HG03064 (cell line): ENCODE measurements at regions not wholly inside any gene's neighbourhood (a gene's known extent, or its start where the extent isn't known, plus 50 kb on each side); places are given as distances from the start of the nearest gene placed in this dataset.

Source experiments
- ATAC-seq: cut with Tn5 transposase; IDR thresholded peaks from one replicate; pipeline ENCODE4 v1.9.1; 2021; ENCODE audit warnings: low read depth; ENCODE audit not compliant: unreplicated experiment

- no peak for ATAC-seq
These were observed 51.9 kb downstream of the CEBPB start for GRCh38 chr20:50242548-50242862.

DNA sequence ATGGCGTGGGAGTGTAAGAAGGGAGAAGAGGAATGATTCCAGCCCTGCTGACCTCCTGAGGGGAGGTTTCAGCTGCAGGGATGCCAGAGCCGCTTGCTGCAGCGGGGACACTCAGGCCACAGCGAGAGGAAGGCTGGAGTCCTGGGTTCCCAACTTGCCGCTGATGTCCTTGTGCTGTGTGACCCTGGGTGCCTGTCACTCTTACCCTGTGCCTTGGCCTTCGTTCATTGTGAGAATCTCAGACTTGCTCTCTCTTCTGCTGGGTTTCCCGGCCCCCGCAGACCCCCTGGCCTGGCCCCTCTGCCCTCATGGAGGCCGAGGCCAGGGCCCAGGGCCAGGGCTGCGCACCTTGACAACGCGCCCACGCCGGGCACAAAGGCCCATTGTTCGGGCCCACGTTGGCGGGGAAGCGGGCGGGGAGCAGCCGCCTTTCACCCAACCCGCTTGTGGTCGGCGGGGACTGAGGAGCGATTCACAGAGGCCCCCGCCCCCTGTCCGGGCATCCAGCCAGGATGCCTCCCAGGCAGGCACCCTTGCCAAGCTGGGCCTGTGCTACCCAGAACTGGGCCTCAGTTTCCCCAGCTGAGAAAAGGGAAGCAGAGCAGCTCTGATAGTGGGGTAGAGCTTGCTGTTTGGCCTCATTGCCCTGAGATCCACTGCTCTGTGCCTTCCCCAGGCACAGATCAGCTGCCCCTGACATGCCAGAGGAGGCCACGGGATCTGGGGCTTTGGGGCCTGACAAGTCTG, 52.4 kb downstream of the CEBPB start:
- no peak for ATAC-seq

GRCh38 chr20:50243610-50244351, 53.2 kb downstream of the CEBPB start:
- no peak for ATAC-seq

DNA sequence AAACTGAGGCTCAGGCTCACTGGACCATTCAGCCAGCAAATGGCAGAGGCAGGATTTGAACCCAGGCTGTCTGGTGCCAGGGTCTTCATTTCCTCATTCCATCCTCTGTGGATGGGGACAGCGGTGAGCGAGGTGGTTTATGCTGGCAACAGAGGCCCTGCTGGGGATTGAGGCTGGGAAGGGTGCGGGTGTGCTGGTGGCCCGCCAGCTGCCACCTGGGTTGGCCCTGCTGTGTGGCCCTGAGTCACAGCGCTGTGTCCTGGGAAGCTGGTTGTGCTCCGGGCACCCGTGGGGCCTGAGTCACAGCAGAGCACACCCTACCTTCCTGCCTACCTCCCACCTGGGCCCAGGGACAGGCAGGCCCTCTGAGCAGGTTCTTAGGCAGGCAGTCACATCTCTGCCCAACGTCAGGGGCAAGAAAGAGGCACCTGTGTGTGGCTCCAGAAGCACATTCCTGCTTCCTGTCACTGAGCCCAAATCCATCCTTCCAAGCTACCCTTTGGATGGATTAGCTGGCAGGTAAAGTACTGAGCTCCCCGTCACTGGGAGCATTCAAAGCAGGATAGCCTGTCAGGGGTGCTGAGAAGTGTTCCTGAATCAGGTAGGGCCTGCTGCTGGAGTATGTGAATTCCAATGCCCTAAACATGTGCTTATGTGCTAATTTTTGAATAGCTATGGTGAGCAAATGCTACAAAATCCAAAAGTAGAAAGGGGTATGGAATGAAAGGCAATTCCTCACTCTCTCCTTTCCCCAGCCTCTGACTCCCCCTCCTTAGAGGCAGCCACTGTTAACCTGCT, 53.9 kb downstream of the CEBPB start:
- ATAC-seq: no peak

- no peak for ATAC-seq
These were observed 55.1 kb downstream of the CEBPB start for GRCh38 chr20:50245498-50246366.

GRCh38 chr20:50246367-50247195, 56.0 kb downstream of the CEBPB start:
- ATAC-seq: no peak

GRCh38 chr20:50247196-50248094, 56.8 kb downstream of the CEBPB start:
- no peak for ATAC-seq

- no peak for ATAC-seq
These were observed 57.5 kb downstream of the CEBPB start for GRCh38 chr20:50248104-50248641.

DNA sequence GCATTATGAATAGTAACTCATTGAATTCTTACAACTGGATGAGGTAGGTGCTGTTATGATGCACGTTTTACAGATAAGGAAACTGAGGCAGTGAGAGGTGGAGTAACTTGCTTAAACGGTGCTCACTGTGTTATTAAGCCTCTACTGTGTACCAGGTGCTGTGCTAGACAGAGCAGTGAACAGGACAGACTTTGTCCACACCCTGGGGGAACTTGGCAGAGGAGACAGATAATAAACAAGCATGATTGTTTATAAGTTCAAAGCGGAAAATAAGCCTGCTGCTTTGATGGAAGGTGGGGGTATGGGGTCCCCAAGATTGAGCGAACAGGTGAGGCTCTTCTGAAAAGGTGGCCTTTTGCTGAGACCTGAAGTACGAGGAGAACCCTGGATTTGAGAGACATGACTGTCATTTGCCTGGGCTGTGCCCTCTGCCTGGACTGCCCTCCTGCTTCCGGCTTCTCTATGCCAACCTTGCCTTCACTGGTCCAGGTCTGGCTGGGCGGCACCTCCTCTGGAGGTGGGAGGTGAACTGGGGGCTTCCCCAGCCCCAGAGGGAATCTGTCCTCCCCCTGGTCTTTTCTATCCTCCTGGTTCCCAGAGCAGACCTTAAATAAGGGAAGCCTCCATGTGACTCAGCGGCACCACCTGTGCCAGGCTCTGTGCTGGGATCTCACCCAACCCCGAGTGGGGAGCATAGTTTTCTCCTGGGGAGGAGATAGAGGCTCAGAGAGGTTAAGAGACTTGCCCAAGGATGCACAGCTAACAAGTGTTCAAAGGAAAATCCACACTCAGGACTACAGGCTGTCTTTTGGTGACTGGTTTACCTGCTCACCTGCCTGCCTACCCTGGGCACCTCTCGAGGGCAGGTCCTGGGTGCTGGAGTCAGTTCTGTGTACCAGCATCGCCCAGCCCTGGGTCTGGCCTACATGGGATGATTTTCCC, 59.1 kb downstream of the CEBPB start:
- no peak for ATAC-seq

GRCh38 chr20:50250679-50251382, 60.2 kb downstream of the CEBPB start:
- ATAC-seq: no peak

GRCh38 chr20:50251383-50251748, 60.7 kb downstream of the CEBPB start:
- ATAC-seq: no peak

DNA sequence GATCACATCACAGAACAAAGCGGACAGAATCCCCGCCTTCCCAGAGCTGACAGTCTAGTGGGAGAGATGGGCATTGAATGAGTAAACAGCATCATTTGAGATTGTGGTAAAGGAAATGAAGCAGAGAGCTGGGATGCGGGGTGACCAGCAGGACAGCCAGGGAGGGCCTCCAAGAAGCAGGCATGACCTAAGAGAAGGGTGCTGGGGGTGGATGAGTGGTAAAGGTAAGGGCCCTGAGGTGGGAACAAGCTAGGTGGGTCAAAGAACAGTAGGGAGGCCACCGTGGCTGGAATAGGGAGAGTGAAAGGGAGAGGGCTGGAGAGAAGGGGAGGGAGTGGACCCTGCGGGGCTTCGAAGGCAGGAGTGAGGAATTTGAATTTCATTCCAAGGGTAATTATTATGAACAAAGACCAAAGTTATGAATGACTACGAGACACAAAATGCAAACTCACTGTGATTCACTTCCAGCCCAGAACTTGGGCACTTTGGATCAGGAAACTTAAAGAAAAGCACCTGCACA, 61.4 kb downstream of the CEBPB start:
- ATAC-seq: no peak

- no peak for ATAC-seq
These were observed 62.1 kb downstream of the CEBPB start for GRCh38 chr20:50252701-50253100.

- ATAC-seq: no peak
These were observed 62.5 kb downstream of the CEBPB start for GRCh38 chr20:50253101-50253500.

DNA sequence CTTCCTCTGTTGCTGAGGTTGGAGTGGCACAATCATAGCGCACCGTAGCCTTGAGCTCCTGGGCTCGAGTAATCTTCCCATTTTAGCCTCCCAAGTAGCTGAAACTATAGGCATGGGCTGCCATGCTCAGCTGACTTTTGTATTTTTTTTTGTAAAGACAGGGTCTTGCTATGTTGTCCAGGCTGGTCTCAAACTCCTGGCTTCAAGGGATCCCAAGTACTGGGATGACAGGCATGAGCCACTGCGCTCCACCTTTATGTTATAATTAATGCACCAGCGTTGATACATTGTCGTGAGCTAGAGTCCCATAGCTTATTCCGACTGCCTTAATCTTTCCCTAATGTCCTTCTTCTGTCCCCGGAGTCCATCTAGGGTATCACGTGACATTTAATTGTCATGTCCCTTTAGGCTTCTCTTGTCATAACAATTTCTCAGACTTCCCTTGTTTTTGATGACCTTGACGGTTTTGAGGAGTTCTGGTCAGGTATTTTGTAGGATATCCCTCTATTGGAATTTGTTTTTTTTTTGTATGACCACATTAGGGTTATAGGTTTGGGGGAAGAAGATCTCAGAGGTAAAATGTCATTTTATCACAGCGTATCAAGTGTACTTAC, 63.9 kb downstream of the CEBPB start:
- no peak for ATAC-seq

GRCh38 chr20:50256577-50256976, 65.9 kb downstream of the CEBPB start:
- no peak for ATAC-seq
